ENCODE measurements at regions not wholly inside any gene's neighbourhood (a gene's known extent, or its start where the extent isn't known, plus 50 kb on each side); places are given as distances from the start of the nearest gene placed in this dataset.
A peak's percentile ranks its signal among the peaks of the same experiment; 100 is the strongest.

DNA sequence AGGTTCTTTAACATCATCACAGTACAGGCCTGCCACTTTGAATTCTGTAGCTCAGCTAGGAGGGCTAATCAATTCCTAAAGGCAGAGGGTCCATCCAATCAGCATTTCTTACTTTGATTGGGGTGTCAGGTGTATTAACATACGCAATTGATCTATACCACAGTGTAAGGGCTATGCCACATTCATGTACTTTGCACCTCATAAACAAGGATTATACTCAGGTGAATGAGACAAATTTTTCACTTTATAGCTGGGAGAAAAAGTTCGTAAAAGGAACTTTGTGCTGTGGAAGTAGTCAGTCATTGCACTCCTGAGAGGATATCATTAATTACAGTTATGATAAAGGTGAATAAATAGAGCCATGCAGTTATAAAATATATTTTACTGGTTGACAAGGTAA lies 119.9 kb upstream of the AHR start:
- no peak for DNase-seq (ENCODE audit: low spot score)

- DNase-seq (ENCODE audit: low spot score), result no peak
Measured at GRCh38 chr7:17181482-17181881, 117.0 kb upstream of the AHR start.

DNA sequence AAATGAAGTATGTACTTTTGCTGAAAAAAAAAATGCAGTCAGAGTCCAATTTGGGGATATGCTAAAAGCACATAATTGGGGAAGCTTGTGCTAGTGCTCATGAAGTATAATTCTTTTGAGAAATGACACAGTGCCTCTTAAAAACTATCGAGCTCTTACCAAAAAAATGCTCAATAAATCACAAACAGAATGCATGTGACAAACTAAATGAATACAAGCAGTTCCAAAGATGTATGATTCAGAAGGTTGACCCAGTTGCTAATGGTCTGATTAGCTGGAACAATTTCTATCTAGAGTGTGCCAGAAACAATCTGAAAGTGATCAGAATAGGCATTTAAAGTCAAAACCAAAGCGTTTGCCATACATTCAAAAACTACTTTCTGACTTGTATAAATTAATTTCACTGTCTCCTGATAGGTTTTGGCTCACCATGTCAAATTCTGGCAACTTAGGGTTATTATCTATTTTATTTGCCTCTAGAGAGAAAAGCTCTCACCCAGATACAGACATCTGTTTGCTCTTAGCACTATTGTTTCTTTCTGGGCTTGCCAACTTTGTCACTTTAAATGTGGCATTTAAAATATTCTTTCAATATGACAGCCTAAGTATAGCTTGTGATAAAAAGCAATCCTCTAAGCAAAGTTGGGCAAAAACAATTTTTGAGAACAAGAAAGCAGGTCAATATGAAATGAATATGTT lies 114.7 kb upstream of the AHR start:
- peak; percentile 61 for DNase-seq (ENCODE audit: low spot score)

DNA sequence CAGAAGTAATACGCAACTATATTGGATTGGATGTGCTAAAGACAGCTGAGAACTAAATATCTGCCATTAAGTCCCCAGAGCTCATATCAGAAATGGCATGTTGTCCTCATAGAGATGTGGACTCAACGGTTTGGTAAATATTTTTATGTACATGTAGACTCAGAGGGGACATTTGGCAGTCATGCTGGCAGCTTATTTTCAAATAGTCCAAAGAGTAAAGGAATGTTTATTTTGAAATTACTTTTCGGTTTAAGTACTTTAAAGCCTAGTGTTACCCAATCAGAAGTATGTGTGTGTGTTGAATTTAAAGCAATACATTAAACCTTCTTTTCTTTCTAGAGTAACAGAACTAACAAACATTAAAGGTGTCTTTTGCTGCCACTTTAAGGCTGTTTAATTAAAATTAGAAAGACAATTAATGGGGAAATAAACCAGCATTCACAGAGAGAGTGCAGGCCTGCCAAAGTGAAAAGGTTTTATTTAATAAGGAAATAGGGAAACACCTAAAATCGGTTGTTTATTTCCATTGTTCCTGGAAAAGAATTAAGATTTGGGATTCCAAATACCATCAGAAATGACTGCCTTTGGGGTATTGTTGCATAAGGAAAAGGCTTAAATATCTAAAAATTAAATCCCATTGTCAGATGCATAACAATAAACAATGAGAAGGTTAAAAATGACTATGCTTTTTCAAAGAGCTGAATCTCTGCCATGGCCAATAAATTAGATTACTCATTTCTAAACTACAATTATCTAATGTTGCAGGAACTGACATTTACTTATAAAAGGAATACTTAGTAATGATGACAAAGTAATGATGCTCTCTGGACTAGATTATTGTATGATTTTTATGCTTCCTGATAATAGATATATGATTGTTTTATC lies 113.4 kb upstream of the AHR start:
- DNase-seq (ENCODE audit: low spot score), result peak; percentile 7

DNA sequence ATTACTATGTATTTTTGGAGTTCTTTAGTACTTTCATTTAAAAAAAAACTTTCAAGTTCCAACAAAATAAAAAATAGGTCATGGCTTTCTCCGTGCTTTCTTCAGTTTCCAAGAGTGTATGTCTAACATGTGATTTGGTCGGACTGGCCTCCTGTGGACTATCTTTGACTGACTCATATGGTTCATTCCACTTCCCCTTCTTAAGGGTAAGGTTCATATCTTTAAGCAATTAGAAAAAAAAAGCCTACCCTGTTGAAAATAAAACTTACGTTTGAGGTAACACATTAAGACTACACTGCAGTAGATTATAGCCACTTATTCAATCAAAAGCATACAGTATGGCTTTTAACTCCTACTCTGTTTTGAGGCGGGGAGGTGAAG lies 112.8 kb upstream of the AHR start:
- DNase-seq (ENCODE audit: low spot score), result no peak

DNA sequence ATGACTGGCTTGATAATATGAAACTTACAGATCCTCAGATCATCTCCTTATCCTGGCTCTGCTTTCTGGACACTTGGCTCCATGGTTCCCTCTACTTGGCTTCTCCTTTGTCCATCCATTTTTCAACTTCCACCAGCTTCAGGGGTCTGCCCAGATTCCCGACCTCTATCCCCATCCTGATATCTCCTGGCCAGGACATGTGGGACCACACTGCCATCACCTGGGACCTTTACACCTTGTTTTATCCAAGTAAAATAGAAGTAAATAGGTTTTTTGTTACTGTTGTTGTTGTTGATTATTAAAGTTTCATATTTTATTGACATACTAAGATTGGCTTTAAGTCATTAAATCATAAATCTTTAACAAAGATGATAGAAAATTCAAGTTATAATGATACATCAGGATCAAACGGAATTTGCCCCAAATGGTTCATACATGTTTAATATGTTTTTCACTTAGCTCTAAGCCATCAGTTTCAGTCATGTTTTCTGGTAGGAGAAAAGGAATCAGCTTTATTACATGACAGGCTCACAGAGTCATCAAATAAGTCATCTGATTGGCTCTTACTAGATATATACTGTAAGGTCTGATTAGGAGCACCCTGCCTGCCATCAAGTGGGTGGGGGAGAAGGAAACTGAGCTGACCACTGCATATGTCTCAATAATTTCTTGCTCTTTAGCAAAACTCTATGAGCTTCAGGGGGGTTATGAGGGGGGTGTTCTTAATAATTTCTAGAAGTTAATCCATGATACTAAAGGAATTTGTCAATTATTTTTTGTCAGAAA lies 111.5 kb upstream of the AHR start:
- DNase-seq (ENCODE audit: low spot score), result no peak

DNA sequence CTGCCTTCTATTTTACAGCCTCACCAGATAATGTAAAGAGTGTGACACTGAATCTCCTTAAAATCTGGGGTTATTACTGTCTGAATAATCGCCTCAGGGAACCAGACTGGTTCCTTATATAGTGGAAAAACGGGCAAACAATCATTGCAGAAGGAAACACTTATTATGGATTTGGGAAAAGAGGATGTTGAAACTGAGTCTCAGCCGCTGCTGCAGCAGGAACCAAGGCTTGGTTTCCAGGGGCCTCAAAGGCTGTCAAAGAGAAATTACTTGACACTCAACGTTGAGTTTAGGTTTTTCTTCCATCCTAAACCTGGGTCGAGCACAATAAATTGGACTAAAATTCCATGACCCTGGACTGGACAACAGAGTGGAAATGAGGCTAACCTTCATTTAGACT lies 103.8 kb upstream of the AHR start:
- no peak for DNase-seq (ENCODE audit: low spot score)

DNA sequence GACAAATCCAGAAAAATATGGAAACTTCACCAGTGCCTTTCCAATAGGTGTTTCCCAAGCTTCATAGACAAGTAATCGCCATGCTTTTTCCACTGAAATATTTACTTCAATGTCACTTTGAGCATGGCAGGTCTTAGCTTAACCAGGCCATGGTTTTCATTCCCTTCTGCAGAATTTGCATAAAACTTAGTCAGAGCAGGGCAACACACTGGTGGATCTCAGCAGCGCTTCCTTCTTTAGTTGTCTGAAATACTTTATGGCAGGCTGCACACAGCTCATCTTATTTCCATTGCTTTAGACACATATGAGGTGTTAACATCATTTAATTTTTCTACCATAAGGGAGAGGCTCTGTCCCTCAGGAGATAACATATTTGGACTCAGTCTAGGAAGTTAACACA lies 102.9 kb upstream of the AHR start:
- no peak for DNase-seq (ENCODE audit: low spot score)

DNA sequence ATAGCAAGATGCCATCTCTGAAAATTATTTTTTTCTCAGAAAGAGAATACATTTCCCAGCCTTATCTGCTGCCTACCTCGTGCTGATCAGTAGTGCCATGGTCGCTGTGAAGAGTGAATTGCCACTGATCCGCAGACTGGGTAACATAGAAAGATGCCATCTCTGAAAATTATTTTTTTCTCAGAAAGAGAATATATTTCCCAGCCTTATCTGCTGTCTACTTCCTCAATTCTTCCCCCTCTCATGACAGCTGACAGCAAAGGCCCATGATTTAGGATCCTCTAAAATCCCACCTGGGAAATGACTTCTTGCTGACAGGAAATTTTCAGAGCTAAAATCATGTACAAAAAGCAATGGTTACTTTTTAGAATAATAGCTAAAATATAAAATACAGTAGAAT lies 92.5 kb upstream of the AHR start:
- DNase-seq (ENCODE audit: low spot score), result no peak

GRCh38 chr7:17206349-17206905 lies 92.0 kb upstream of the AHR start:
- no peak for DNase-seq (ENCODE audit: low spot score)

DNA sequence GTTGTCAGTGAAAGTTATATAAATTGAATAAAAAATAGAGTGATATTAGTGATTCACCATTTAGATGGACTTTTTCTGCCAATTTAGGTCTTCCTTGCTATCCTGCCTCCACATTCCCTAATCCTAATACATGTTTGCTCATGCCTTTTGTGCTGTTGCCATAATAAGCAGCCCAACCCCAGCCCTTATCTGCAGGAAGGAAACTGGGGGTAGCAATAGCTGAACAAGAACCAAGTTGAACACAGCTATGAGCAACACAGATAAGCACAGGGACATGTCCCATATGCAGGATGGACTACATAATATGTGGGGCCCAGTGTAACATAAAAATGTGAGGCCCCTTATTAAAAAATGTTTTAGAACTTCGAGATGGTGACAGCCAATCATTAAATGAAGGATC lies 91.2 kb upstream of the AHR start:
- no peak for DNase-seq (ENCODE audit: low spot score)

DNA sequence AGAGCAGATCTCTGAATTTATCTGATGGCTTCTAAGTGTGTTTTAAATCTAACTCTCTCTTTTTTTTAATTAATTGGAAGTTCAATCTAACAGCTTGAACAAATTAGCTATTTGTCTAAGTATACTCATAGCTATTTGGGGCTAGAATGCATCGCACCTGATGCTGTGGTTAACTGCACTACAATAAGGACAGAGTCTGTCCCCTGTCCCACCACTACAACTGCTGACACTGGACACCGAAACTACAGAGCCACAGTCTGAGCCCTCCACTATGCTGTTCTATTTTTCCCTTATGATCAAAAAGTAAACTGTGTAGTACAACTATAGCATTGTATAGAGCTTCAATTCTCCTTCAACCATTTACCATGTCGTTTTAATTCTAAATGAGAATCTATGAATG lies 89.4 kb upstream of the AHR start:
- DNase-seq (ENCODE audit: low spot score), result no peak

GRCh38 chr7:17211307-17211836 lies 87.1 kb upstream of the AHR start:
- DNase-seq (ENCODE audit: low spot score), result no peak

DNA sequence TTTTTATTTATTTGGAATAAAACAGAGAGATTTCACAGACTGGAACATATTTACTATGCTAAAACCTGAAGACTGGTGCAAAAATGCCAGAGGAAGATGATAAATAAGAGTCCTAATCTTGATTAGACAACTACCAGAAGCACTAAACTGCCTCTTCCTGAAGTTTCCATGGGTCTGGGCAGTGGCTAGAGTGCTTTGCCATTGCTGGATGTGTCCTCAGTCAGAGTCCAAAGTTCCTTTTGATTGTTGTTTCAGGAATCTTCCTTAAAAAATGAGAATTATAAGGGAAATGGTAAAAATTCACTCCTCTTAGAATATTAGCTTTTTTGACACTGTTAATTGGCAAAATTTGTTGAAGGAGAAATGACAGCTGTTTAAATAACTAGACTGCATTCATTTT lies 86.3 kb upstream of the AHR start:
- DNase-seq (ENCODE audit: low spot score), result no peak

DNA sequence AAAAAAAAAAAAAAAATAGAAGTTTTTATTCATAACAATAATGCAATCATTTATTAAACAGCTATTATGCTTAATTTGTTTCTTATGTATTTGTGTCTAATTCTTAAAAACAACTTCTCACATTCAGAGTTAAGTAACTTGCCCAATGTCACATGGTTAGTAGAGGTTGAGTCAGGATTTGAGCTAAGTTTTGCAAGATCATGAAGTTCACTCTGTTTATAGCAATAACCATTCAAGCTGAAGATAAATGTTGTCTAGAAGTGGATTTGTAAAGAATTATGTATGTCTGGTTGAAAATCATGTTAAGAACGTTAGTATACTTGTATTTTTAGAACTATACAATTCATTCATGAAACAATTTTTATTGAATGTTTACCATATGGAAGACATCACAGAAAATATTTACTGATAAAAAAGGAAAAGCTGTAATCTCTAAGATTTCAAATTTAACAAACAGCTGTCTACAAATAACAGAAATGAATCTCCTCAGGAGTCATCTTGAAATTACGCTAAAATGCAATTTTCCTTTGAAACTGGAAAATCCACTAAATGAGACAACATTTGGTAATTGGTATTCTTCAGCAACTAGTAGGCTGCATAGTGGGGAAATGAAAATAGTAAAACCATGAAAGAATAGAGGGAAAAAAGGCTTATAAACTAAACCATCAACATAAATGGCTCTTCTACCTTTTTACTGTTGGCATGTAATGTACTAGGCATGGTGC lies 70.5 kb upstream of the AHR start:
- DNase-seq (ENCODE audit: low spot score), result no peak

DNA sequence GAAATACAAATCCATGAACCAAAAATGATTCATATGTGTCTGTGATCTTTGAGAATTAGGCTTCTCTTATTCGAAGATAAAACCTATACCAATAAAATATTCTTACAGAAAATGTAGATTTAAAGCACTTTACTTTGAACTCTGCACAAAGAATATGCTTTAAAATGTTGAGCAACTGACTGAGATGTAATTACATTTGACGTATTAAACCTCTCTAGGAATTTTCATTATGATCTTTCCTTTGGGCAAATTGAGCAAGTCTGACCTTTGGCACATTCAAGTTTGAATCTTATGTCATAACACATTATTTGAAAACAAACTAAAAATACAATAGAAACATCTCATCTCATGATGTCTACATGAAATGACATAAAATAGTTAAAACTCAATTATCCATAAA lies 69.2 kb upstream of the AHR start:
- DNase-seq (ENCODE audit: low spot score), result no peak

DNA sequence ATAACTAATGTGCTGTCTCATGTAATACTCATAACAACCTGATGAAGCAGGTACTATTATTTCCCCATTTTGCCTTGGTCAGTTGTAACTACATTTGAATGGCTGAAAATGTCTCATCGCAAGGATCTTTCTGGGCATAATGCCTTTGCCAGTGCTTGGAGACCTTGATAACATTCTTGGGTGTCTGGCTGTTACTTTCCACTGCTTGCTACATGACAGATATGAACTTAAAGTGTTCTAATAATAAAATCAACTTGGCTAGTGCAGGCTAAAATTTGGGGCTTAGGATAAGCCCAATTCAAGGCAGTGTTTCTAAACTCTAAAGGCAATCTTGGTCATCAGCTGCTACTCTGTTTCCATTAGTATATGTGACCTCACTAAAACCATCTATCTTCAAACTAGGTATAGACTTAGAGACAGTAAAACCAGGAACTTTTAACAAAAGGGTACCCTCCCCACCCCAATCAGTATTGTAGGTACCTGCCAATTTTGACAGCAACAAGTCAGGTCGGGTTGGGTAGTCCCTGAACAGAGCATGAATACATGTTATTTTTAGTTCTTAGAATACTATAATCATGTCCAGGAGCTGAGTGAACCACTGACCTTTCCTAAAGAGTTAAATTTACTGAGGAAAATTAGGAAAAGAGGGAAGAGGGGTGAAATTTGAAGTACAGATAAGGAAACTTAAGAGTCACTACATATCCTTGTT lies 68.2 kb upstream of the AHR start:
- no peak for DNase-seq (ENCODE audit: low spot score)

DNA sequence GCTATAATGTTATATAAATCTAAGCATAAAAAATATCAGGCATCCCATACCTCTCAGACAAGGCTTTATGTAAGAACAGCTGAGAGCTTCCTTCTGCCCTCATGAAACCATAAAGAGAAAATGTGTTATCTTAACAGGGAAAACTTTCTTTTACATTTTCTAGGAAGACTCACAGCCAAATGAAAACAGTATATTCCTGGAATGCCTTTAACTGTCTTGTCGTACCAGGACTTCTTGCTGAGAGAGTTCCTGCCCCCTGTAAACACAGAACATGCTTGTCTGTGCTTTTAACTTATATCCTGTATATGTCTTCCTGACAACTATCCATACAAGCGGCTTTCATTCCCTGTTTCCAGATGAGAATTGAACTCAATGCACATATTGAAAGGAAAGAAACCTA lies 64.8 kb upstream of the AHR start:
- no peak for DNase-seq (ENCODE audit: low spot score)

- DNase-seq (ENCODE audit: low spot score), result peak; percentile 9
Measured at GRCh38 chr7:17234030-17234397, 64.4 kb upstream of the AHR start.

DNA sequence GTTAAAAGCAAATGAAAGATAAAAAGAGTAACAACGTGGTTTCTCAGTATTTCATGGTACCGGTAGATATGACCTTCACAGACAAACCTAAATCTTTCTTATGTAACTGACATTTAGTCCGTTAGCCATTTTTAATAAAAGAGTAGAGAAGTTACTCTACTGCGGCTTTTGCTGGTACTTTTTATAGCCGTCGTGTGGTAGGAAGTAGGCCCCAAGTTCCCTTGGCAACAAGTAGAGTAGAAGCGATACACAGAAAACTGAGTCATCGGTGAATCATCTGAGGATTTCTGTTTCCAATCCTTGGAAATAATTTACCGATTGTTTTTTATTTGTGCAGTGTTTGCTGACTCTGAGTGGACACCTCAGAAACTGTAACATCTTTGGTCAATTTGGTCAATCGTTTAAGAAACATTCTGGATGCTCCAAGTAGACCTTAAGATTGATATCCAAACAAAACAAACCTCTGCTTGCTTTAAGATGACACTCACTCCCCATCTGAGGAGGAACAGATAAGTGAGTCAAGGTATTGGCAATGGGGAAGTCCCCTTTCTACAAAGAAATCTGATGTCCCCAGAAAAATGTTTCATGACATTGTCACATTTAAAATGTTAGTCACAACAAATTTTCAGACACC lies 63.9 kb upstream of the AHR start:
- peak; percentile 88 for DNase-seq (ENCODE audit: low spot score)

- no peak for DNase-seq (ENCODE audit: low spot score)
Measured at GRCh38 chr7:17236171-17236570, 62.3 kb upstream of the AHR start.
